A673 (cell line): ENCODE measurements at regions not wholly inside any gene's neighbourhood (a gene's known extent, or its start where the extent isn't known, plus 50 kb on each side); places are given as distances from the start of the nearest gene placed in this dataset.
A peak's percentile ranks its signal among the peaks of the same experiment; 100 is the strongest.

Experiments
- BruUV-seq: library from RNA; stranded (reverse); fragments of 400-500 nt; replicated peaks from 2 replicates; lab custom pipeline; 2021; lab: Mats Ljungman, UMichigan
- CTCF ChIA-PET: fragments of 300-600 bp; sonication (Branson Sonifier 250); formaldehyde crosslinking; loops from one replicate; lab custom pipeline; 2022; ENCODE audit warnings: antibody characterized with exemption; lab: Charles Lee
- POLR2A ChIA-PET: fragments of 300-600 bp; sonication (Branson Sonifier 250); formaldehyde crosslinking; loops from one replicate; lab custom pipeline; 2022; ENCODE audit warnings: antibody characterized with exemption; ENCODE audit not compliant: low non-redundant PET; lab: Charles Lee
- DNase-seq: peaks from one replicate; pipeline ENCODE4 v3.0.0-alpha.2; 2015; ENCODE audit warnings: low spot score
- H3K27ac ChIP-seq: fragments of 200-600 bp; sonication (generic); 2 replicates; pipeline ENCODE4 v1.5.1; 2016; ENCODE audit warnings: mixed run types, low read depth, mild to moderate bottlenecking, mixed read lengths, antibody characterized with exemption, low read length; ENCODE audit not compliant: poor library complexity, severe bottlenecking
- H3K27me3 ChIP-seq: fragments of 200-600 bp; sonication (generic); replicated peaks from 2 replicates; pipeline ENCODE4 v1.6.1; 2017; ENCODE audit warnings: mixed run types, low read depth, mild to moderate bottlenecking, mixed read lengths, antibody characterized with exemption, low read length; ENCODE audit not compliant: insufficient read depth, poor library complexity
- H3K36me3 ChIP-seq: fragments of 200-600 bp; sonication (generic); 2 replicates; pipeline ENCODE4 v1.6.1; 2016; ENCODE audit warnings: mixed run types, mild to moderate bottlenecking, mixed read lengths, antibody characterized with exemption, low read length; ENCODE audit not compliant: insufficient read depth, poor library complexity, severe bottlenecking
- H3K4me1 ChIP-seq: fragments of 200-600 bp; sonication (generic); 2 replicates; pipeline ENCODE4 v1.6.1; 2017; ENCODE audit warnings: mixed run types, mild to moderate bottlenecking, mixed read lengths, antibody characterized with exemption, low read length; ENCODE audit not compliant: insufficient read depth, poor library complexity, severe bottlenecking
- H3K4me3 ChIP-seq: fragments of 200-600 bp; sonication (generic); 2 replicates; pipeline ENCODE4 v1.5.1; 2016; ENCODE audit warnings: low read depth, mixed run types, mild to moderate bottlenecking, mixed read lengths, low read length; ENCODE audit not compliant: poor library complexity, severe bottlenecking
- H3K9me3 ChIP-seq: fragments of 200-600 bp; sonication (generic); 2 replicates; pipeline ENCODE4 v1.6.1; 2016; ENCODE audit warnings: mixed run types, low read depth, mild to moderate bottlenecking, mixed read lengths, antibody characterized with exemption, low read length; ENCODE audit not compliant: poor library complexity, severe bottlenecking
- EZH2 ChIP-seq: fragments of 200-600 bp; sonication (generic); IDR thresholded peaks from 2 replicates; pipeline ENCODE4 v1.6.1; 2017; ENCODE audit warnings: borderline replicate concordance, low read depth, mild to moderate bottlenecking, mixed read lengths, antibody characterized with exemption, low read length; ENCODE audit not compliant: poor library complexity, severe bottlenecking
- intact Hi-C: fragments of 100-400 bp; cut with micrococcal nuclease; formaldehyde crosslinking; loops from one replicate; pipeline ENCODE4 v1.10.0; 2022; ENCODE audit not compliant: unreplicated experiment
- TF ChIP-seq, protein P1 (sequence below): fragments of 300-800, 200-600 bp; sonication (generic); conservative IDR thresholded peaks from 2 replicates; pipeline ENCODE4 v1.5.1; 2017; ENCODE audit warnings: low read depth, mild to moderate bottlenecking, antibody characterized with exemption, low read length, moderate library complexity, mixed read lengths

DNA sequence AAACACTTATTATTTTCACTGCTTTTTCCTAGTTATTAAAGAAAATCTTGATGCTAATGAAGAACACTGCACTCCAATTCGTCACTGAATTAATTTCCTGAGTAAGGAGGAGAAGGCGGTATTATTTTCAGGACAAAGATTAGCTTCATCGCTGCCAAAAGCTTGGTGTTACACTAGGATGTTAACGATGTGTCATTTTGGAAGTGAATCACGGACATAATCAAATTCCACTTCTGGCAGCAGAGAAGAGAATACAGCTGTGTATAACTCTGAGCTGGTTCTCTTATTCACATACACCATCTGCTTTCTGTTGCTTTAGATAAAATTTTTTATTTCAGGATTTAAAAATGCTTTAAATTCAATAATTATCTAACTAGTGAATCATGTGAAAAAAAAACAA, 74.1 kb downstream of the SCG2 start:
- Histone ChIP-seq H3K9me3 (no peaks in the 10 kb centered on the region), H3K27me3 (no peaks in the 10 kb centered on the region), H3K4me3 (no peak overlapping the region), H3K4me1 (peaks cover 9% of the 10 kb centered on the region), H3K36me3 (no peaks in the 10 kb centered on the region), H3K27ac (no peak overlapping the region)
- no TSS peak for BruUV-seq
- ChIA-PET CTCF (interaction anchor here (0.6 kb wide), 2 partner anchors 55 to 74 kb away, joined by 4 to 6 read pairs; no protein-coding TSS in a partner anchor), POLR2A (no interaction called here)
- TF ChIP-seq, protein P1, sequence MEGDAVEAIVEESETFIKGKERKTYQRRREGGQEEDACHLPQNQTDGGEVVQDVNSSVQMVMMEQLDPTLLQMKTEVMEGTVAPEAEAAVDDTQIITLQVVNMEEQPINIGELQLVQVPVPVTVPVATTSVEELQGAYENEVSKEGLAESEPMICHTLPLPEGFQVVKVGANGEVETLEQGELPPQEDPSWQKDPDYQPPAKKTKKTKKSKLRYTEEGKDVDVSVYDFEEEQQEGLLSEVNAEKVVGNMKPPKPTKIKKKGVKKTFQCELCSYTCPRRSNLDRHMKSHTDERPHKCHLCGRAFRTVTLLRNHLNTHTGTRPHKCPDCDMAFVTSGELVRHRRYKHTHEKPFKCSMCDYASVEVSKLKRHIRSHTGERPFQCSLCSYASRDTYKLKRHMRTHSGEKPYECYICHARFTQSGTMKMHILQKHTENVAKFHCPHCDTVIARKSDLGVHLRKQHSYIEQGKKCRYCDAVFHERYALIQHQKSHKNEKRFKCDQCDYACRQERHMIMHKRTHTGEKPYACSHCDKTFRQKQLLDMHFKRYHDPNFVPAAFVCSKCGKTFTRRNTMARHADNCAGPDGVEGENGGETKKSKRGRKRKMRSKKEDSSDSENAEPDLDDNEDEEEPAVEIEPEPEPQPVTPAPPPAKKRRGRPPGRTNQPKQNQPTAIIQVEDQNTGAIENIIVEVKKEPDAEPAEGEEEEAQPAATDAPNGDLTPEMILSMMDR = no peak
- no peak for TF ChIP-seq EZH2
- intact Hi-C loops = no loop called here
- peak; percentile 70 for DNase-seq

- no TSS peak for BruUV-seq
- no peak for DNase-seq
- ChIA-PET POLR2A (no interaction called here), CTCF (no interaction called here)
- H3K27me3 ChIP-seq = no peaks in the 10 kb centered on the region
- intact Hi-C loops = no loop called here
- H3K4me3 ChIP-seq = no peak overlapping the region
- H3K27ac ChIP-seq = no peak overlapping the region
- H3K4me1 ChIP-seq = peaks cover 9% of the 10 kb centered on the region
- H3K36me3 ChIP-seq = no peaks in the 10 kb centered on the region
- no peaks in the 10 kb centered on the region for H3K9me3 ChIP-seq
- TF ChIP-seq EZH2 = no peak
- TF ChIP-seq, protein P1 = no peak
These were observed 72.5 kb downstream of the SCG2 start for GRCh38 chr2:223529696-223530095.

DNA sequence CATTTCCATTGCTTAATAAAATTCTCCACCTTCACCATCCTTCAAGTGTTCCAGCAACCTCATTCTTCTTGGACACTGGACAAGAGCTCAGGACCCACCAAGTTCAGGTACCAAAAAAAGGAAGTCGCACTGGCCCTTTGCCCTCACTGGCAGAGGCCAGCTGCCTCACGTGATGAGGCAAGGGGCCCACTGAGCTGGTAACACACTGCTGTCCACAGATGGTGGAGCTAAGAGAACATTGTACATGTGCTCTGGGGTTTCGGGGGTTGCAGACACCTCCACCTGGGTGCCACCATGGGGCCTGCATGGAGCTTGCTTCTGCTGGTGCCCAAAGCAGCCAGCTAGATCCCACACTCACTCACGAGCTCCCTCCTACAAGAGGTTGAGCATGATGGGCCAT, 71.3 kb downstream of the SCG2 start:
- intact Hi-C loops = no loop called here
- no peak for DNase-seq
- Histone ChIP-seq H3K27me3 (no peaks in the 10 kb centered on the region), H3K4me1 (peaks cover 9% of the 10 kb centered on the region), H3K27ac (no peak overlapping the region), H3K36me3 (no peaks in the 10 kb centered on the region), H3K4me3 (no peak overlapping the region), H3K9me3 (no peaks in the 10 kb centered on the region)
- CTCF ChIA-PET = no interaction called here
- BruUV-seq = no TSS peak
- TF ChIP-seq, protein P1 = no peak
- no peak for TF ChIP-seq EZH2
- POLR2A ChIA-PET = no interaction called here
